Ascending aorta (tissue), 2 donors: ENCODE measurements at regions not wholly inside any gene's neighbourhood (a gene's known extent, or its start where the extent isn't known, plus 50 kb on each side); places are given as distances from the start of the nearest gene placed in this dataset.
"Not testable (repeated sequence)": the region's sequence is repeated elsewhere in the genome, so short reads cannot be mapped to it uniquely, and the experiment has no call there.

Source experiments
- DNase-seq, 2 donors: peaks; one replicate each; pipeline ENCODE4 v3.0.0-alpha.2; 2019; ENCODE audit warnings: low spot score in 2 of 2
- H3K27ac ChIP-seq, 2 donors: fragments of 200-600 bp; sonication (generic); one replicate each; pipeline ENCODE4 v1.5.1; 2016 to 2017; ENCODE audit warnings: mild to moderate bottlenecking in 1 of 2
- H3K27me3 ChIP-seq: fragments of 200-600 bp; sonication (generic); one replicate; pipeline ENCODE4 v1.5.1; 2017
- H3K36me3 ChIP-seq, 2 donors: fragments of 200-600 bp; sonication (generic); one replicate each; pipeline ENCODE4 v1.5.1; 2016
- H3K4me1 ChIP-seq, 2 donors: fragments of 200-600 bp; sonication (generic); one replicate each; pipeline ENCODE4 v1.5.1; 2016 to 2017; ENCODE audit warnings: mild to moderate bottlenecking in 1 of 2
- H3K4me3 ChIP-seq, 2 donors: fragments of 200-600 bp; sonication (generic); one replicate each; pipeline ENCODE4 v1.5.1; 2016 to 2017; ENCODE audit warnings: mild to moderate bottlenecking in 1 of 2
- H3K9me3 ChIP-seq, 2 donors: fragments of 200-600 bp; sonication (generic); one replicate each; pipeline ENCODE4 v1.5.1; 2016
- CTCF ChIP-seq, 3 experiments: fragments of 200-600 bp in 2 of 3; fragments of 450-650 bp in 1 of 3; sonication (generic) in 2 of 3; IDR thresholded peaks; one replicate each; pipeline ENCODE4 v1.5.1; 2016 to 2019; ENCODE audit warnings: antibody characterized with exemption in 3 of 3, mild to moderate bottlenecking in 1 of 3, moderate library complexity in 1 of 3
- intact Hi-C: fragments of 100-400 bp; cut with DNase I; formaldehyde crosslinking; loops from one replicate; pipeline ENCODE4 v1.15.1; 2023

- Histone ChIP-seq H3K36me3 (no peaks in the 10 kb centered on the region), H3K27ac (no peak overlapping the region), H3K9me3 (no peaks in the 10 kb centered on the region), H3K27me3 (no peaks in the 10 kb centered on the region), H3K4me1 (no peaks in the 10 kb centered on the region), H3K4me3 (no peak overlapping the region)
- no peak for DNase-seq
- TF ChIP-seq CTCF (IDR thresholded peaks at IDR 0.05): no peak
- intact Hi-C loops: no loop called here
These were observed 1244.3 kb downstream of the REEP3 start for GRCh38 chr10:64765498-64765897.

GRCh38 chr10:64771253-64772050, 1250.3 kb downstream of the REEP3 start:
- no peaks in the 10 kb centered on the region for H3K9me3 ChIP-seq
- intact Hi-C loops: no loop called here

GRCh38 chr10:64773357-64773756, 1252.2 kb downstream of the REEP3 start:
- DNase-seq: no peak
- H3K27ac ChIP-seq: no peak overlapping the region
- H3K27me3 ChIP-seq: no peaks in the 10 kb centered on the region
- H3K9me3 ChIP-seq: no peaks in the 10 kb centered on the region
- intact Hi-C loops: no loop called here
- no peak overlapping the region for H3K4me3 ChIP-seq
- TF ChIP-seq CTCF (IDR thresholded peaks at IDR 0.05): no peak
- no peaks in the 10 kb centered on the region for H3K4me1 ChIP-seq
- no peaks in the 10 kb centered on the region for H3K36me3 ChIP-seq

More at GRCh38 chr10:64771253-64772050, 1250.3 kb downstream of the REEP3 start:
- Histone ChIP-seq H3K27me3 (no peaks in the 10 kb centered on the region), H3K27ac (no peak overlapping the region), H3K4me1 (no peaks in the 10 kb centered on the region), H3K4me3 (no peak overlapping the region), H3K36me3 (no peaks in the 10 kb centered on the region)
- no peak for DNase-seq
- no peak for TF ChIP-seq CTCF (IDR thresholded peaks at IDR 0.05)

GRCh38 chr10:64784451-64784850, 1263.2 kb downstream of the REEP3 start:
- intact Hi-C loops, H3K4me3 ChIP-seq, DNase-seq, H3K4me1 ChIP-seq, H3K36me3 ChIP-seq, H3K9me3 ChIP-seq, H3K27ac ChIP-seq, H3K27me3 ChIP-seq: not testable (repeated sequence)

- no peaks in the 10 kb centered on the region for H3K4me1 ChIP-seq
- DNase-seq: no peak
- H3K27me3 ChIP-seq: no peaks in the 10 kb centered on the region
- H3K27ac ChIP-seq: no peak overlapping the region
- intact Hi-C loops: no loop called here
- H3K4me3 ChIP-seq: no peak overlapping the region
- TF ChIP-seq CTCF (IDR thresholded peaks at IDR 0.05): no peak
- H3K9me3 ChIP-seq: no peaks in the 10 kb centered on the region
- no peaks in the 10 kb centered on the region for H3K36me3 ChIP-seq
These were observed 1264.6 kb downstream of the REEP3 start for GRCh38 chr10:64785816-64786215.

GRCh38 chr10:64786989-64787388, 1265.8 kb downstream of the REEP3 start:
- H3K4me3 ChIP-seq: no peak overlapping the region
- DNase-seq: no peak
- H3K27ac ChIP-seq: no peak overlapping the region
- no peaks in the 10 kb centered on the region for H3K4me1 ChIP-seq
- no peak for TF ChIP-seq CTCF (IDR thresholded peaks at IDR 0.05)
- intact Hi-C loops: no loop called here
- H3K27me3 ChIP-seq: no peaks in the 10 kb centered on the region
- no peaks in the 10 kb centered on the region for H3K9me3 ChIP-seq
- no peaks in the 10 kb centered on the region for H3K36me3 ChIP-seq
